Testis (tissue), 2 donors: ENCODE measurements at regions not wholly inside any gene's neighbourhood (a gene's known extent, or its start where the extent isn't known, plus 50 kb on each side); places are given as distances from the start of the nearest gene placed in this dataset.
A peak's percentile ranks its signal among the peaks of the same experiment; 100 is the strongest.

Source experiments
- DNase-seq: peaks from one replicate; pipeline ENCODE4 v3.0.0-alpha.2; 2019
- H3K27ac ChIP-seq, 2 donors: fragments of 200-600 bp; sonication (generic); one replicate each; pipeline ENCODE4 v1.5.1; 2019
- H3K27me3 ChIP-seq: fragments of 200-600 bp; sonication (generic); one replicate; pipeline ENCODE4 v1.5.1; 2019
- H3K36me3 ChIP-seq: fragments of 200-600 bp; sonication (generic); one replicate; pipeline ENCODE4 v1.5.1; 2017; ENCODE audit warnings: low read depth; ENCODE audit errors: missing control alignments
- H3K4me1 ChIP-seq: fragments of 200-600 bp; sonication (generic); one replicate; pipeline ENCODE4 v1.5.1; 2019
- H3K4me3 ChIP-seq, 2 donors: fragments of 200-600 bp; sonication (generic); one replicate each; pipeline ENCODE4 v1.5.1; 2017 to 2019
- H3K9me3 ChIP-seq: fragments of 200-600 bp; sonication (generic); one replicate; pipeline ENCODE4 v1.5.1; 2017
- CTCF ChIP-seq, 3 experiments: fragments of 450-650 bp in 2 of 3; fragments of 200-600 bp in 1 of 3; sonication (generic) in 1 of 3; IDR thresholded peaks; one replicate each; pipeline ENCODE4 v1.5.1; 2016 to 2019; ENCODE audit warnings: antibody characterized with exemption in 3 of 3, mild to moderate bottlenecking in 2 of 3, moderate library complexity in 1 of 3
- POLR2A ChIP-seq: fragments of 450-650 bp; IDR thresholded peaks from one replicate; pipeline ENCODE4 v1.6.1; 2017; ENCODE audit warnings: antibody characterized with exemption, mild to moderate bottlenecking, moderate library complexity
- WGBS, 2 donors: methylation state at CpG; one replicate each; pipeline ENCODE4 v1.1.5; 2018; 5-methylcytosine and 5-hydroxymethylcytosine counted together
- intact Hi-C: fragments of 100-400 bp; cut with DNase I; formaldehyde crosslinking; loops from one replicate; pipeline ENCODE4 v1.15.1; 2023; ENCODE audit warnings: low total_unique reads

- Histone ChIP-seq H3K36me3 (no peaks in the 10 kb centered on the region), H3K4me1 (no peaks in the 10 kb centered on the region), H3K27me3 (no peaks in the 10 kb centered on the region), H3K27ac (no peak overlapping the region), H3K9me3 (no peaks in the 10 kb centered on the region), H3K4me3 (no peak overlapping the region)
- intact Hi-C loops = loop anchor here (10.0 kb wide), 1 partner anchor 104 kb away; the partner anchor contains the start of gene PERP
- DNase-seq = no peak
- no peak for TF ChIP-seq POLR2A
- no peak for TF ChIP-seq CTCF (IDR thresholded peaks at IDR 0.05)
Observed at GRCh38 chr6:138000941-138001340, 106.3 kb downstream of the PERP start.

DNA sequence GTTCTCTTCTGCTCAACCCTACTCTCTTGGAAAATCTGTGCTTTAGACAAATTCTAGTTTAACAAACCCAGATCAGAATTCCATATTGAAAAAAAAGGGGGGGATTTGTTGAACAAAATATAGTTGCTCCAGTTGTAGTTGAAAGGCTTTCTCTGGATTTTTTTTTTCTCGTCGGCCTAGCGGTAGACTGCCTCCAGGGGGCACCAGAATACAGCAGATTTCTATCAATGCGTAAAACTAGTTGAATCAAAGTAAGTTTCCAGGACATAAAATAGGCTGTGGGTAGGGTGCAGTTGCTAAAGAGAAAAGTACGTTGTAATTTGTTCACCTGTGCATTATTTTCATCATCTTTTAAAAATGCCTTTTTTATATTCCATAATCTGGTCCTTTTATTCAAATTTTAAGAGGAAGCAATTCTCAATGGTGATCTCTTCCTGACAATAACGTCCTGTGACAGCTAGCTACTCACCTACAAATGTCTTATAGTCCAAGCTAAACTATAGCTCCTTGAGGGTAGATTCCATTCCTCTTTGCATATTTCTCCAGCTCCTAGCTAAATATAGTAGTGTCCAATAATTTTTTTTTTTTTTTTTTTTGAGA lies 105.4 kb downstream of the PERP start:
- H3K27me3 ChIP-seq = no peaks in the 10 kb centered on the region
- intact Hi-C loops = loop anchor here (10.0 kb wide), 1 partner anchor 103 kb away; the partner anchor contains the start of gene PERP
- no peaks in the 10 kb centered on the region for H3K9me3 ChIP-seq
- DNase-seq = peak; percentile 81
- no peaks in the 10 kb centered on the region for H3K36me3 ChIP-seq
- WGBS, 2 donors = 22 to 25% methylated on average over 6 of the region's 6 CpGs
- H3K4me3 ChIP-seq = no peak overlapping the region
- no peak overlapping the region for H3K27ac ChIP-seq
- TF ChIP-seq POLR2A = no peak
- TF ChIP-seq CTCF (IDR thresholded peaks at IDR 0.05) = peak; percentile 67 to 81 (median 74)
- H3K4me1 ChIP-seq = no peaks in the 10 kb centered on the region

DNA sequence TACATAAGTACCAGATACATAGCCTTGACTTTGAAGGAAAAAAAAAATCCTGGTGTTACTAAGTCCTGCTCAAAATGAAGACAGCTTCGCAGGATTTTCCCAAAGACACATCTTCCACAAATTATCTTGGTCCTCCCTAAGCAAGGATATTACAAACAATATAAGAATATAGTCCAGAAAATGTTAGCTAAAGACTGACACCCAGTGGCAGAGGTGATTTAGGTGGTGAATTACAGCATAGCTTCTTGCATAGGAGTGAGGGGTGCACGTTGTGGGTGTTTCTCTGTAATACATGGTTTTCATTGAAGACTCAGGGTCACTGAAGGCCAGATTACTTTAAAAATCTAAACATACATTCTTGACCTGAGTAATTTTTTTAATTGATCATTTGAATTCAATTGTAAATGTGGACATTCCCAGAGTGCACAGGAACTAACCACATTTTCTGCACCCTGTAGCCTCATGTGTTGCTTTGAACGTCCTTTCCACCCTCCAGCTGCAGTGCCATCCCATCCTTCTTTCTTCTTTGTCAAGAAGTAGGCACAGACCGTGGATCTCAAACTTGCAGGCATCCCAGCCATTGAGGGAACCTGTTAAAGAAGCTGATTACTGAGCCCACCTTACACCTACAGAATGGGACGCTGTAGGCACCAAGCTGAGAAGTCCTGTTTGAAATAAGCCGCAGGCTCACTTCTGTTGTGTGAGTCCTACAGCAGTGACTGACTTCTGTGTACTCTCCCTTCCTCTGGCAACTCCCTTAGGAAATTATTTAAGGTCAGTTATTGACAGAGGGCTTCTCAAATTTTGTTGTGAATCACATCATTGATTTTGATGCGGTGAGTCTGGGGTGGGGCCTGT lies 102.6 kb downstream of the PERP start:
- H3K27ac ChIP-seq = no peak overlapping the region
- H3K4me1 ChIP-seq = peaks cover 3% of the 10 kb centered on the region
- H3K4me3 ChIP-seq = no peak overlapping the region
- peak; percentile 25 for DNase-seq
- no peaks in the 10 kb centered on the region for H3K9me3 ChIP-seq
- 57 to 58% methylated on average over 7 of the region's 7 CpGs for WGBS, 2 donors
- H3K36me3 ChIP-seq = no peaks in the 10 kb centered on the region
- TF ChIP-seq POLR2A (no peak), CTCF (IDR thresholded peaks at IDR 0.05) (peak in 1 of 3 experiments; percentile 23)
- no peaks in the 10 kb centered on the region for H3K27me3 ChIP-seq
- intact Hi-C loops = loop anchor here (10.0 kb wide), 1 partner anchor 100 kb away; the partner anchor contains the start of gene PERP

GRCh38 chr6:138005846-138006245 lies 101.4 kb downstream of the PERP start:
- whole genome bisulfite sequencing, 2 donors = 85 to 93% methylated on average over 5 of the region's 5 CpGs
- no peaks in the 10 kb centered on the region for H3K9me3 ChIP-seq
- TF ChIP-seq POLR2A = no peak
- no peak for TF ChIP-seq CTCF (IDR thresholded peaks at IDR 0.05)

More at GRCh38 chr6:138005846-138006245, 101.4 kb downstream of the PERP start:
- intact Hi-C loops = loop anchor here (10.0 kb wide), 1 partner anchor 99 kb away; the partner anchor contains the start of gene PERP
- no peaks in the 10 kb centered on the region for H3K27me3 ChIP-seq
- no peaks in the 10 kb centered on the region for H3K36me3 ChIP-seq
- no peak overlapping the region for H3K4me3 ChIP-seq
- H3K4me1 ChIP-seq = peaks cover 3% of the 10 kb centered on the region
- no peak overlapping the region for H3K27ac ChIP-seq
- no peak for DNase-seq
